HG03025 (cell line): ENCODE measurements at regions not wholly inside any gene's neighbourhood (a gene's known extent, or its start where the extent isn't known, plus 50 kb on each side); places are given as distances from the start of the nearest gene placed in this dataset.

Source experiments
- ATAC-seq: cut with Tn5 transposase; IDR thresholded peaks from one replicate; pipeline ENCODE4 v1.9.1; 2021; ENCODE audit warnings: mild to moderate bottlenecking, moderate library complexity; ENCODE audit not compliant: unreplicated experiment, low FRiP score

GRCh38 chr17:71032746-71033273 lies 863.5 kb downstream of the KCNJ2 start:
- no peak for ATAC-seq

- ATAC-seq, result no peak
Measured at GRCh38 chr17:71033336-71033735, 864.0 kb downstream of the KCNJ2 start.

GRCh38 chr17:71035226-71035625 lies 865.9 kb downstream of the KCNJ2 start:
- no peak for ATAC-seq

GRCh38 chr17:71037386-71037785 lies 868.1 kb downstream of the KCNJ2 start:
- no peak for ATAC-seq

- no peak for ATAC-seq
Measured at GRCh38 chr17:71039391-71039790, 870.1 kb downstream of the KCNJ2 start.

GRCh38 chr17:71052971-71053370 lies 883.6 kb downstream of the KCNJ2 start:
- ATAC-seq, result no peak

- ATAC-seq, result no peak
Measured at GRCh38 chr17:71055128-71055527, 885.8 kb downstream of the KCNJ2 start.

- ATAC-seq, result no peak
Measured at GRCh38 chr17:71057448-71057847, 888.1 kb downstream of the KCNJ2 start.

- no peak for ATAC-seq
Measured at GRCh38 chr17:71057938-71058337, 888.6 kb downstream of the KCNJ2 start.

GRCh38 chr17:71063127-71063526 lies 893.8 kb downstream of the KCNJ2 start:
- no peak for ATAC-seq

GRCh38 chr17:71063559-71063958 lies 894.2 kb downstream of the KCNJ2 start:
- no peak for ATAC-seq

- ATAC-seq, result no peak
Measured at GRCh38 chr17:71067669-71068407, 898.5 kb downstream of the KCNJ2 start.

GRCh38 chr17:71068408-71068750 lies 899.0 kb downstream of the KCNJ2 start:
- no peak for ATAC-seq

GRCh38 chr17:71071041-71071440 lies 901.7 kb downstream of the KCNJ2 start:
- no peak for ATAC-seq

GRCh38 chr17:71071837-71072236 lies 902.5 kb downstream of the KCNJ2 start:
- ATAC-seq, result no peak

GRCh38 chr17:71080937-71081336 lies 911.6 kb downstream of the KCNJ2 start:
- ATAC-seq, result no peak

- no peak for ATAC-seq
Measured at GRCh38 chr17:71081666-71082065, 912.3 kb downstream of the KCNJ2 start.

GRCh38 chr17:71084219-71084618 lies 914.9 kb downstream of the KCNJ2 start:
- ATAC-seq, result no peak

GRCh38 chr17:71084838-71085237 lies 915.5 kb downstream of the KCNJ2 start:
- ATAC-seq, result no peak

- no peak for ATAC-seq
Measured at GRCh38 chr17:71085238-71086033, 916.1 kb downstream of the KCNJ2 start.

GRCh38 chr17:71089431-71089830 lies 920.1 kb downstream of the KCNJ2 start:
- ATAC-seq, result no peak

GRCh38 chr17:71098071-71098470 lies 928.7 kb downstream of the KCNJ2 start:
- ATAC-seq, result no peak
